ENCODE measurements at regions not wholly inside any gene's neighbourhood (a gene's known extent, or its start where the extent isn't known, plus 50 kb on each side); places are given as distances from the start of the nearest gene placed in this dataset.

GRCh38 chr3:162765524-162765923 is 1268.9 kb downstream of the OTOL1 start:
- Mint-ChIP-seq H3K36me3 (no peaks in the 10 kb centered on the region), H3K9me3 (peaks cover under 1 to 15% (median 13%) of the 10 kb centered on the region in 3 donors), H3K4me1 (no peaks in the 10 kb centered on the region), H3K4me3 (no peak overlapping the region), H3K27me3 (no peaks in the 10 kb centered on the region), H3K27ac (no peak overlapping the region)
- 43% methylated on average over 3 of the region's 3 CpGs for WGBS (ENCODE audit: insufficient coverage)
- POLR2A ChIA-PET, result no interaction called here
- H3K27ac ChIP-seq (ENCODE audit: low read length), result no peak overlapping the region
- H3K27me3 ChIP-seq (replicated peaks in 1 of 2; ENCODE audit: control insufficient read depth in 2 of 2, extremely low read depth in 1 of 2, insufficient read depth in 2 of 2, low read length in 1 of 2), result no peaks in the 10 kb centered on the region
- H3K36me3 ChIP-seq (ENCODE audit: control insufficient read depth in 2 of 2, extremely low read depth in 1 of 2, insufficient read depth in 1 of 2, low read length in 1 of 2), result no peaks in the 10 kb centered on the region
- no peak overlapping the region for H3K4me3 ChIP-seq (ENCODE audit: control insufficient read depth in 1 of 2, extremely low read depth in 1 of 2, low read length in 1 of 2)
- no peaks in the 10 kb centered on the region for H3K4me1 ChIP-seq (ENCODE audit: control insufficient read depth in 1 of 2, extremely low read depth in 1 of 2, insufficient read depth in 2 of 2, low read length in 2 of 2)
- peaks cover 5% of the 10 kb centered on the region for H3K9me3 ChIP-seq
- ATAC-seq (replicated peaks in 1 of 4), result no peak
- CTCF ChIA-PET, result no interaction called here
- no peak for DNase-seq

- ATAC-seq (replicated peaks in 1 of 4) (no peak), DNase-seq (no peak)
- H3K9me3 ChIP-seq, result peaks cover 4% of the 10 kb centered on the region
- H3K27me3 ChIP-seq (replicated peaks in 1 of 2; ENCODE audit: control insufficient read depth in 2 of 2, extremely low read depth in 1 of 2, insufficient read depth in 2 of 2, low read length in 1 of 2), result no peaks in the 10 kb centered on the region
- H3K27ac ChIP-seq (ENCODE audit: low read length), result no peak overlapping the region
- POLR2A ChIA-PET, result no interaction called here
- H3K36me3 Mint-ChIP-seq, result no peaks in the 10 kb centered on the region
- H3K4me1 Mint-ChIP-seq, result no peaks in the 10 kb centered on the region
- H3K4me3 Mint-ChIP-seq, result no peak overlapping the region
- CTCF ChIA-PET, result no interaction called here
- no peak overlapping the region for H3K27ac Mint-ChIP-seq
- no peaks in the 10 kb centered on the region for H3K4me1 ChIP-seq (ENCODE audit: control insufficient read depth in 1 of 2, extremely low read depth in 1 of 2, insufficient read depth in 2 of 2, low read length in 2 of 2)
- H3K27me3 Mint-ChIP-seq, result no peaks in the 10 kb centered on the region
- H3K9me3 Mint-ChIP-seq, result peaks cover 3 to 14% (median 11%) of the 10 kb centered on the region in 3 donors
- no peaks in the 10 kb centered on the region for H3K36me3 ChIP-seq (ENCODE audit: control insufficient read depth in 2 of 2, extremely low read depth in 1 of 2, insufficient read depth in 1 of 2, low read length in 1 of 2)
- no peak overlapping the region for H3K4me3 ChIP-seq (ENCODE audit: control insufficient read depth in 1 of 2, extremely low read depth in 1 of 2, low read length in 1 of 2)
Measured at GRCh38 chr3:162769564-162769963, 1273.0 kb downstream of the OTOL1 start.

- ATAC-seq (replicated peaks in 1 of 4), result no peak
- Histone ChIP-seq H3K4me1 (ENCODE audit: control insufficient read depth in 1 of 2, extremely low read depth in 1 of 2, insufficient read depth in 2 of 2, low read length in 2 of 2) (no peaks in the 10 kb centered on the region), H3K9me3 (peaks cover 4% of the 10 kb centered on the region), H3K27me3 (replicated peaks in 1 of 2; ENCODE audit: control insufficient read depth in 2 of 2, extremely low read depth in 1 of 2, insufficient read depth in 2 of 2, low read length in 1 of 2) (no peaks in the 10 kb centered on the region), H3K4me3 (ENCODE audit: control insufficient read depth in 1 of 2, extremely low read depth in 1 of 2, low read length in 1 of 2) (no peak overlapping the region), H3K36me3 (ENCODE audit: control insufficient read depth in 2 of 2, extremely low read depth in 1 of 2, insufficient read depth in 1 of 2, low read length in 1 of 2) (no peaks in the 10 kb centered on the region), H3K27ac (ENCODE audit: low read length) (no peak overlapping the region)
- Mint-ChIP-seq H3K27me3 (no peaks in the 10 kb centered on the region), H3K9me3 (peaks cover 3 to 14% (median 14%) of the 10 kb centered on the region in 3 donors), H3K4me3 (no peak overlapping the region), H3K36me3 (no peaks in the 10 kb centered on the region), H3K27ac (no peak overlapping the region), H3K4me1 (no peaks in the 10 kb centered on the region)
- CTCF ChIA-PET, result interaction anchor here in 1 of 2 donors (1.0 kb wide), 1 partner anchor 12 kb away, joined by 3 read pairs; no protein-coding TSS in a partner anchor
- POLR2A ChIA-PET, result no interaction called here
- no CpG with 5 or more reads among the region's 2 CpGs for WGBS (ENCODE audit: insufficient coverage)
- DNase-seq, result no peak
Measured at GRCh38 chr3:162770551-162770950, 1273.9 kb downstream of the OTOL1 start.

- Histone ChIP-seq H3K27ac (ENCODE audit: low read length) (no peak overlapping the region), H3K4me1 (ENCODE audit: control insufficient read depth in 1 of 2, extremely low read depth in 1 of 2, insufficient read depth in 2 of 2, low read length in 2 of 2) (no peaks in the 10 kb centered on the region), H3K27me3 (replicated peaks in 1 of 2; ENCODE audit: control insufficient read depth in 2 of 2, extremely low read depth in 1 of 2, insufficient read depth in 2 of 2, low read length in 1 of 2) (no peaks in the 10 kb centered on the region), H3K9me3 (no peaks in the 10 kb centered on the region), H3K36me3 (ENCODE audit: control insufficient read depth in 2 of 2, extremely low read depth in 1 of 2, insufficient read depth in 1 of 2, low read length in 1 of 2) (no peaks in the 10 kb centered on the region), H3K4me3 (ENCODE audit: control insufficient read depth in 1 of 2, extremely low read depth in 1 of 2, low read length in 1 of 2) (no peak overlapping the region)
- DNase-seq (no peak), ATAC-seq (replicated peaks in 1 of 4) (no peak)
- Mint-ChIP-seq H3K4me3 (no peak overlapping the region), H3K27ac (no peak overlapping the region), H3K9me3 (peaks cover 6 to 14% (median 7%) of the 10 kb centered on the region in 3 donors), H3K4me1 (no peaks in the 10 kb centered on the region), H3K27me3 (no peaks in the 10 kb centered on the region), H3K36me3 (no peaks in the 10 kb centered on the region)
- WGBS (ENCODE audit: insufficient coverage), result 100% methylated on average over 1 of the region's 1 CpG
- POLR2A ChIA-PET, result no interaction called here
- CTCF ChIA-PET, result no interaction called here
Measured at GRCh38 chr3:162774613-162775100, 1278.0 kb downstream of the OTOL1 start.

- Mint-ChIP-seq H3K27ac (no peak overlapping the region), H3K36me3 (no peaks in the 10 kb centered on the region), H3K4me1 (no peaks in the 10 kb centered on the region), H3K9me3 (peaks cover 4 to 15% (median 4%) of the 10 kb centered on the region in 3 donors), H3K27me3 (no peaks in the 10 kb centered on the region), H3K4me3 (no peak overlapping the region)
- Histone ChIP-seq H3K9me3 (no peaks in the 10 kb centered on the region), H3K27ac (ENCODE audit: low read length) (no peak overlapping the region), H3K27me3 (replicated peaks in 1 of 2; ENCODE audit: control insufficient read depth in 2 of 2, extremely low read depth in 1 of 2, insufficient read depth in 2 of 2, low read length in 1 of 2) (no peaks in the 10 kb centered on the region), H3K4me1 (ENCODE audit: control insufficient read depth in 1 of 2, extremely low read depth in 1 of 2, insufficient read depth in 2 of 2, low read length in 2 of 2) (no peaks in the 10 kb centered on the region), H3K36me3 (ENCODE audit: control insufficient read depth in 2 of 2, extremely low read depth in 1 of 2, insufficient read depth in 1 of 2, low read length in 1 of 2) (no peaks in the 10 kb centered on the region), H3K4me3 (ENCODE audit: control insufficient read depth in 1 of 2, extremely low read depth in 1 of 2, low read length in 1 of 2) (no peak overlapping the region)
- ATAC-seq (replicated peaks in 1 of 4) (no peak), DNase-seq (no peak)
- CTCF ChIA-PET, result no interaction called here
- POLR2A ChIA-PET, result no interaction called here
- WGBS (ENCODE audit: insufficient coverage), result no CpG with 5 or more reads among the region's 3 CpGs
Measured at GRCh38 chr3:162776148-162776547, 1279.5 kb downstream of the OTOL1 start.

GRCh38 chr3:162777118-162777517 is 1280.5 kb downstream of the OTOL1 start:
- H3K4me1 ChIP-seq (ENCODE audit: control insufficient read depth in 1 of 2, extremely low read depth in 1 of 2, insufficient read depth in 2 of 2, low read length in 2 of 2), result no peaks in the 10 kb centered on the region
- no peaks in the 10 kb centered on the region for H3K27me3 ChIP-seq (replicated peaks in 1 of 2; ENCODE audit: control insufficient read depth in 2 of 2, extremely low read depth in 1 of 2, insufficient read depth in 2 of 2, low read length in 1 of 2)
- ChIA-PET POLR2A (no interaction called here), CTCF (no interaction called here)
- H3K4me3 ChIP-seq (ENCODE audit: control insufficient read depth in 1 of 2, extremely low read depth in 1 of 2, low read length in 1 of 2), result no peak overlapping the region
- DNase-seq (no peak), ATAC-seq (replicated peaks in 1 of 4) (no peak)
- H3K36me3 ChIP-seq (ENCODE audit: control insufficient read depth in 2 of 2, extremely low read depth in 1 of 2, insufficient read depth in 1 of 2, low read length in 1 of 2), result no peaks in the 10 kb centered on the region
- Mint-ChIP-seq H3K36me3 (no peaks in the 10 kb centered on the region), H3K27me3 (no peaks in the 10 kb centered on the region), H3K9me3 (peaks cover 4 to 12% (median 4%) of the 10 kb centered on the region in 3 donors), H3K27ac (no peak overlapping the region), H3K4me1 (no peaks in the 10 kb centered on the region), H3K4me3 (no peak overlapping the region)
- H3K9me3 ChIP-seq, result no peaks in the 10 kb centered on the region
- WGBS (ENCODE audit: insufficient coverage), result no CpG with 5 or more reads among the region's 1 CpG
- H3K27ac ChIP-seq (ENCODE audit: low read length), result no peak overlapping the region

- Mint-ChIP-seq H3K36me3 (no peaks in the 10 kb centered on the region), H3K4me1 (no peaks in the 10 kb centered on the region), H3K27ac (no peak overlapping the region), H3K9me3 (peaks cover 4 to 13% (median 9%) of the 10 kb centered on the region in 3 donors), H3K27me3 (no peaks in the 10 kb centered on the region), H3K4me3 (no peak overlapping the region)
- no peak for DNase-seq
- Histone ChIP-seq H3K36me3 (ENCODE audit: control insufficient read depth in 2 of 2, extremely low read depth in 1 of 2, insufficient read depth in 1 of 2, low read length in 1 of 2) (no peaks in the 10 kb centered on the region), H3K9me3 (no peaks in the 10 kb centered on the region), H3K4me3 (ENCODE audit: control insufficient read depth in 1 of 2, extremely low read depth in 1 of 2, low read length in 1 of 2) (no peak overlapping the region), H3K27me3 (replicated peaks in 1 of 2; ENCODE audit: control insufficient read depth in 2 of 2, extremely low read depth in 1 of 2, insufficient read depth in 2 of 2, low read length in 1 of 2) (no peaks in the 10 kb centered on the region), H3K27ac (ENCODE audit: low read length) (no peak overlapping the region), H3K4me1 (ENCODE audit: control insufficient read depth in 1 of 2, extremely low read depth in 1 of 2, insufficient read depth in 2 of 2, low read length in 2 of 2) (no peaks in the 10 kb centered on the region)
- ChIA-PET POLR2A (no interaction called here), CTCF (no interaction called here)
- ATAC-seq (replicated peaks in 1 of 4), result no peak
Measured at GRCh38 chr3:162780313-162780712, 1283.7 kb downstream of the OTOL1 start.

All from T-cell (primary cell).